ENCODE measurements at regions not wholly inside any gene's neighbourhood (a gene's known extent, or its start where the extent isn't known, plus 50 kb on each side); places are given as distances from the start of the nearest gene placed in this dataset.

DNA sequence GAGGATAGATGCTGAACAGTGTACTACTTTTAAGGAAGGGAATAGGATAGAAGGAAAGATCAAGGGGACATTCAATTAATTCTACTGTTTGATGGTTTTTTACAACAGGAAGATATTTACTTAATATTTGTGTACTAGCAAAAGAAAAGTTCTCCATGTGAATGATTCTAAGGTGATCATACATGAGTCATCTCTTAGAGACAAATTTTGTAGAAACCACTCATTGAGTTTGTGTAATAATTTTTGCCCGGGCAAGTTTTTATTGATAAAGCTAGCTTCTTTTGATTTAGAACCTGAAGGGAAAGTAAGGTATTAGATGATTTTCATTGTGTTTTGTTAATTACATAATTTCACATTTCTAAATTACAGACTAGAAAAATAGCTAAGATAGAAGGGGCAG lies 172.8 kb upstream of the PSMD7 start:
- TF ChIP-seq, protein P1, sequence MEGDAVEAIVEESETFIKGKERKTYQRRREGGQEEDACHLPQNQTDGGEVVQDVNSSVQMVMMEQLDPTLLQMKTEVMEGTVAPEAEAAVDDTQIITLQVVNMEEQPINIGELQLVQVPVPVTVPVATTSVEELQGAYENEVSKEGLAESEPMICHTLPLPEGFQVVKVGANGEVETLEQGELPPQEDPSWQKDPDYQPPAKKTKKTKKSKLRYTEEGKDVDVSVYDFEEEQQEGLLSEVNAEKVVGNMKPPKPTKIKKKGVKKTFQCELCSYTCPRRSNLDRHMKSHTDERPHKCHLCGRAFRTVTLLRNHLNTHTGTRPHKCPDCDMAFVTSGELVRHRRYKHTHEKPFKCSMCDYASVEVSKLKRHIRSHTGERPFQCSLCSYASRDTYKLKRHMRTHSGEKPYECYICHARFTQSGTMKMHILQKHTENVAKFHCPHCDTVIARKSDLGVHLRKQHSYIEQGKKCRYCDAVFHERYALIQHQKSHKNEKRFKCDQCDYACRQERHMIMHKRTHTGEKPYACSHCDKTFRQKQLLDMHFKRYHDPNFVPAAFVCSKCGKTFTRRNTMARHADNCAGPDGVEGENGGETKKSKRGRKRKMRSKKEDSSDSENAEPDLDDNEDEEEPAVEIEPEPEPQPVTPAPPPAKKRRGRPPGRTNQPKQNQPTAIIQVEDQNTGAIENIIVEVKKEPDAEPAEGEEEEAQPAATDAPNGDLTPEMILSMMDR (IDR thresholded peaks at IDR 0.05), result no peak
- DNase-seq (ENCODE audit: low spot score) (no peak), ATAC-seq (ENCODE audit: low FRiP score) (no peak)

DNA sequence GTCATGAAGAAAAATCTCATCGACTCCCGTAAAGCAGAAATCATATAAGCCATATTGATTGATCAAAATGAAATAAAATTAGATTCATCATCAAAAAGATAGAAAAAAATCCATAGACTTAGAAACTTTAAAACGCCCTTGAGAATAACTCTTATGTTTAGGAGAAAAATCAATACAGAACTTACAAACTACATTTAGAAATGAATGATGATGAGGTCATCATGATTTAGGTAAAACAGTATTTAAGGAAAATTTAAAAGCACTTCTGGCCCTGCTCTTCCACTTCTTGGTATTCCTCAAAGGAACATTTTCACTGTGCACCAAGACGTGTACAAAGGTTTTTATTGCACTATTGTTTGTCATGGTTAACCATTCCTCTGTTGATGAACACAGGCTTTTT lies 173.4 kb upstream of the PSMD7 start:
- no peak for ATAC-seq (ENCODE audit: low FRiP score)
- DNase-seq (ENCODE audit: low spot score), result no peak
- TF ChIP-seq, protein P1 (IDR thresholded peaks at IDR 0.05), result no peak

DNA sequence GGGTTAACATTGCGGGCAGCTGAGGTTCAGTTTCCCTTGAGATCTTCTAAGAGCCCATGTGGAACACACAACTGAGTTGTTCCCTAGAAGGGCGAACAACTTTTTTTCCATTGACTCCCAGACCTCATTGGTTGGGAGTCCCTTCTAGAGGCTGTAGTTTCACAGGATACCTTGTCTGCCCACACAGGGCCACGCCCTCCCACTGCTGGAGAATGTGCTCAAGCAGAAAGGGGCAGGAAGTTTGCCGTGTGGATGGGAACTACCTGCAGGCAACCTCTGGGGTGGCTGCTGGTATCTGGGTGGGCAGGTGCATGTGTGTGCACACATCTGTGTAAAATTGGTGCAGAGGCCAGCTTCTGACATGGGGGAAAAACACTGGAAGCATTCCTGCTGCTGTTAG lies 178.8 kb upstream of the PSMD7 start:
- no peak for ATAC-seq (ENCODE audit: low FRiP score)
- TF ChIP-seq, protein P1 (IDR thresholded peaks at IDR 0.05), result no peak
- no peak for DNase-seq (ENCODE audit: low spot score)

DNA sequence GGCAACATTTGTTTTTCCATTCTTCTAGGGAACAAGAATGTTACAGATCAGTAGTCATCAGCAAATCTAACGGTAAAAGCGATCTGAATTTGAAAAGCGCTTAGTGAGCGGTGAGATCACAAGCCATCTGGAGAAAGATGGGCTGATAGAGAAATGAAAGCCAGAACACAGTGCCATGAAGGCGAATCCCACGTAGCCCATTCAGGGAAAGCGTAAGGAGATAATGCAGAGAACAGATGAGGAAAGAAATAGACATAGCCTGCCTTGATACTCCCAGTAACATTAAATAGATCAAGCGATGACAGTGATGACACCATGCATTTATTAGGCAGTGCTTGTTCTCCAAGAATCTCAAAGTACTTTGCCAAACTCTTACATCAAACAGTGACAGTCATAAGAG lies 183.1 kb upstream of the PSMD7 start:
- ATAC-seq (ENCODE audit: low FRiP score) (no peak), DNase-seq (ENCODE audit: low spot score) (no peak)
- TF ChIP-seq, protein P1 (IDR thresholded peaks at IDR 0.05), result no peak

DNA sequence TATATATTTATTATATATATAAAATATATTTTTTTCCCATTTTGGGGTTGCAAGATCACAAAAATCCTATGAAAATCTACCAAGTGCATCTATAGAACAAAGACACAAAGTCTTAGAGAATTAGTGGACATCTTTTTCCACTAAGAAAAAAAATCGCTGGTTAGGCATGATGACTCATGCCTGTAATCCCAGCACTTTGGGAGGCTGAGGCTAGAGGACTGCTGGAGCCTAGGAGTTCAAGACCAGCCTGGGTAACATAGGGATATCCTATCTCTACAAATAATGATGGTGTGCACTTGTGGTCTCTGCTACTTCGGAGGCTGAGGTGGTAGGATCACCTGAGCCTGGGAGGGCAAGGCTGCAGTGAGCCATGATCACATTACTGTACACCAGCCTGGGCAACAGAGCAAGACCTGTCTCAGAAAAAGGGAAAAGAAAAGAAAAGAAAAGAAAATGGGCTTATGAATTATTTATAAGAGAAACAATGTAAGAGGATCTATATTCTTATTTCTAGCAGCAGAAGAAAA lies 185.1 kb upstream of the PSMD7 start:
- no peak for ATAC-seq (ENCODE audit: low FRiP score)
- TF ChIP-seq, protein P1 (IDR thresholded peaks at IDR 0.05), result no peak
- DNase-seq (ENCODE audit: low spot score), result no peak

DNA sequence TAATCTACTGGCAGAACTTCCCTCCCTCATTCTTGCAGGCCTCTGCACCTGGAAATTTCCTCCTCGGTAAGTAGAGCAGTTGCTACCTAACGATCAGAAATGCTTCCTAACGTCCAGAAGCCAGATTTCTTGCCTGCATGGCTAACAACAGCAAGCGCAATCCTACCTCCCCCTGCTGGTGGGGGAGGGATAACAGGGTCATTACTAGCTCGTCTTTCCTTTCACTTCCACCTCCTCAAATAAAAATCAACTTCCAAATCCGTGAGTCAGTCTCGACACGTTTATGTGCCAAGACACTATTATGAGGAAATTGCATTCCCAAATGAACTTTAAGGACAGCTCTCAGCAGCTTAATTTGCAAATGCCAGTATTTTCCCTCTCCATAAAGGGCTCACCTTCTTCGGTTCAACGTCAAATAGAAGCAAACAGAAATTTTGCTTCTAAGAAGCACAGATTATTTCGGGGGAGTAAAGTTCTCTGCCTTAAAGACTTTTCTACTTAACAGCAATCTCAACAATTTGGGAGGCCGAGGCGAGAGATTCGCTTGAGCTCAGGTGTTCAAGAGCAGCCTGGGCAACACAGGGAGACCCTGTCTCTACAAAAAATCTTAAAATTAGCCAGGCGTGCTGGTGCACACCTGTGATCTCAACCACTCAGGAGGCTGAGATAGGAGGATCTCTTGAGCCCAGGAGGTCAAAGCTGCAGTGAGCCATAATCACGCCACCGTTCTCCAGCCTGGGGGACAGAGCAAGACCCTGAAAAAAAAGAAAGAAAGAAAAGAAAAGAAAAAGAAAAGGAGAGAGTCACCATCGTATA lies 188.6 kb upstream of the PSMD7 start:
- TF ChIP-seq, protein P1 (IDR thresholded peaks at IDR 0.05), result no peak
- DNase-seq (ENCODE audit: low spot score), result no peak
- peak; percentile 75 for ATAC-seq (ENCODE audit: low FRiP score)

DNA sequence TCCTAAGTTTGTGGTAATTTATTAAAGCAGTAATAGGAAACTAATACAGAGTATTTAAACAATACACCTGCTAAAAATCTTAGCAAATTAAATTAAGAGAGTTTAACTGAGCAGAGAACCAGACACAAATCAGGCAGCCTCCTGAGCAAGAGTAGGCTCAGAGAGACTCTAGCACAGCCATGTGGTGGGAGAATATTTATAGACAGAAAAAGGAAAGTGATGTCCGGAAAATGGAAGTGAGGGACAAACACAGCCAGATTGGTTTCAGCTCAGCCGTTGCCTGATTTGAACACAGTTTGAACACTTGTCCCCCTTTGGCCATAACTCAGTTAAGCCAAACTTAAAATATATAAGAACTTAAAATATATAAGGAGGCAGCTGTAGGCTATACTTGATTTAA lies 192.6 kb upstream of the PSMD7 start:
- TF ChIP-seq, protein P1 (IDR thresholded peaks at IDR 0.05), result no peak
- DNase-seq (ENCODE audit: low spot score), result no peak
- no peak for ATAC-seq (ENCODE audit: low FRiP score)

Measured in omental fat pad (tissue), 3 donors.